Mononuclear cell (primary cell): ENCODE measurements at regions not wholly inside any gene's neighbourhood (a gene's known extent, or its start where the extent isn't known, plus 50 kb on each side); places are given as distances from the start of the nearest gene placed in this dataset.

Experiments used
- H3K27me3 ChIP-seq: 2 replicates; pipeline ENCODE4 v1.6.0; 2011; ENCODE audit warnings: low read length, control low read depth; ENCODE audit not compliant: insufficient read depth
- H3K4me1 ChIP-seq: 2 replicates; pipeline ENCODE4 v1.5.1; 2011; ENCODE audit warnings: mild to moderate bottlenecking, low read length, control low read depth; ENCODE audit not compliant: insufficient read depth
- H3K4me3 ChIP-seq: 2 replicates; pipeline ENCODE4 v1.5.1; 2011; ENCODE audit warnings: mild to moderate bottlenecking, low read length, moderate library complexity
- H3K9me3 ChIP-seq: 2 replicates; pipeline ENCODE4 v1.5.1; 2011; ENCODE audit warnings: low read depth, mild to moderate bottlenecking, control low read depth, low read length

GRCh38 chr10:128852449-128852848 is 614.6 kb upstream of the MGMT start:
- H3K27me3 ChIP-seq: peaks cover 1% of the 10 kb centered on the region
- no peaks in the 10 kb centered on the region for H3K9me3 ChIP-seq
- H3K4me3 ChIP-seq: no peak overlapping the region
- H3K4me1 ChIP-seq: no peaks in the 10 kb centered on the region

- no peak overlapping the region for H3K4me3 ChIP-seq
- H3K27me3 ChIP-seq: peaks cover 3% of the 10 kb centered on the region
- H3K4me1 ChIP-seq: no peaks in the 10 kb centered on the region
- H3K9me3 ChIP-seq: no peaks in the 10 kb centered on the region
Measured at GRCh38 chr10:128852902-128853301, 614.1 kb upstream of the MGMT start.

GRCh38 chr10:128853537-128853936 is 613.5 kb upstream of the MGMT start:
- H3K4me3 ChIP-seq: no peak overlapping the region
- H3K9me3 ChIP-seq: no peaks in the 10 kb centered on the region
- no peaks in the 10 kb centered on the region for H3K4me1 ChIP-seq
- H3K27me3 ChIP-seq: peaks cover 3% of the 10 kb centered on the region

GRCh38 chr10:128854204-128854603 is 612.8 kb upstream of the MGMT start:
- Histone ChIP-seq H3K4me3 (no peak overlapping the region), H3K4me1 (no peaks in the 10 kb centered on the region), H3K27me3 (peaks cover 3% of the 10 kb centered on the region), H3K9me3 (no peaks in the 10 kb centered on the region)

GRCh38 chr10:128854963-128855362 is 612.1 kb upstream of the MGMT start:
- no peaks in the 10 kb centered on the region for H3K9me3 ChIP-seq
- no peaks in the 10 kb centered on the region for H3K4me1 ChIP-seq
- no peak overlapping the region for H3K4me3 ChIP-seq
- peaks cover 3% of the 10 kb centered on the region for H3K27me3 ChIP-seq

GRCh38 chr10:128855618-128856428 is 611.2 kb upstream of the MGMT start:
- H3K9me3 ChIP-seq: no peaks in the 10 kb centered on the region
- H3K4me3 ChIP-seq: no peak overlapping the region
- peaks cover 3% of the 10 kb centered on the region for H3K27me3 ChIP-seq
- no peaks in the 10 kb centered on the region for H3K4me1 ChIP-seq

- Histone ChIP-seq H3K4me3 (no peak overlapping the region), H3K27me3 (peaks cover 3% of the 10 kb centered on the region), H3K9me3 (no peaks in the 10 kb centered on the region), H3K4me1 (no peaks in the 10 kb centered on the region)
Measured at GRCh38 chr10:128859738-128860386, 607.2 kb upstream of the MGMT start.

- H3K9me3 ChIP-seq: no peaks in the 10 kb centered on the region
- H3K27me3 ChIP-seq: peaks cover 3% of the 10 kb centered on the region
- H3K4me3 ChIP-seq: no peak overlapping the region
- no peaks in the 10 kb centered on the region for H3K4me1 ChIP-seq
Measured at GRCh38 chr10:128860574-128860973, 606.5 kb upstream of the MGMT start.

GRCh38 chr10:128861018-128861901 is 605.8 kb upstream of the MGMT start:
- Histone ChIP-seq H3K4me3 (no peak overlapping the region), H3K27me3 (peaks cover 3% of the 10 kb centered on the region), H3K4me1 (no peaks in the 10 kb centered on the region), H3K9me3 (no peaks in the 10 kb centered on the region)

- Histone ChIP-seq H3K4me3 (no peak overlapping the region), H3K4me1 (no peaks in the 10 kb centered on the region), H3K27me3 (no peaks in the 10 kb centered on the region), H3K9me3 (no peaks in the 10 kb centered on the region)
Measured at GRCh38 chr10:128863411-128863810, 603.6 kb upstream of the MGMT start.

GRCh38 chr10:128863823-128864405 is 603.1 kb upstream of the MGMT start:
- no peak overlapping the region for H3K4me3 ChIP-seq
- no peaks in the 10 kb centered on the region for H3K4me1 ChIP-seq
- no peaks in the 10 kb centered on the region for H3K9me3 ChIP-seq
- no peaks in the 10 kb centered on the region for H3K27me3 ChIP-seq

- no peaks in the 10 kb centered on the region for H3K9me3 ChIP-seq
- H3K4me1 ChIP-seq: no peaks in the 10 kb centered on the region
- no peak overlapping the region for H3K4me3 ChIP-seq
- no peaks in the 10 kb centered on the region for H3K27me3 ChIP-seq
Measured at GRCh38 chr10:128864554-128865295, 602.3 kb upstream of the MGMT start.

GRCh38 chr10:128865436-128866195 is 601.4 kb upstream of the MGMT start:
- Histone ChIP-seq H3K4me3 (no peak overlapping the region), H3K4me1 (no peaks in the 10 kb centered on the region), H3K9me3 (no peaks in the 10 kb centered on the region), H3K27me3 (no peaks in the 10 kb centered on the region)

- H3K27me3 ChIP-seq: no peaks in the 10 kb centered on the region
- no peaks in the 10 kb centered on the region for H3K4me1 ChIP-seq
- no peak overlapping the region for H3K4me3 ChIP-seq
- no peaks in the 10 kb centered on the region for H3K9me3 ChIP-seq
Measured at GRCh38 chr10:128866551-128866950, 600.5 kb upstream of the MGMT start.
